ENCODE measurements at regions not wholly inside any gene's neighbourhood (a gene's known extent, or its start where the extent isn't known, plus 50 kb on each side); places are given as distances from the start of the nearest gene placed in this dataset.
"Not testable (repeated sequence)": the region's sequence is repeated elsewhere in the genome, so short reads cannot be mapped to it uniquely, and the experiment has no call there.

DNA sequence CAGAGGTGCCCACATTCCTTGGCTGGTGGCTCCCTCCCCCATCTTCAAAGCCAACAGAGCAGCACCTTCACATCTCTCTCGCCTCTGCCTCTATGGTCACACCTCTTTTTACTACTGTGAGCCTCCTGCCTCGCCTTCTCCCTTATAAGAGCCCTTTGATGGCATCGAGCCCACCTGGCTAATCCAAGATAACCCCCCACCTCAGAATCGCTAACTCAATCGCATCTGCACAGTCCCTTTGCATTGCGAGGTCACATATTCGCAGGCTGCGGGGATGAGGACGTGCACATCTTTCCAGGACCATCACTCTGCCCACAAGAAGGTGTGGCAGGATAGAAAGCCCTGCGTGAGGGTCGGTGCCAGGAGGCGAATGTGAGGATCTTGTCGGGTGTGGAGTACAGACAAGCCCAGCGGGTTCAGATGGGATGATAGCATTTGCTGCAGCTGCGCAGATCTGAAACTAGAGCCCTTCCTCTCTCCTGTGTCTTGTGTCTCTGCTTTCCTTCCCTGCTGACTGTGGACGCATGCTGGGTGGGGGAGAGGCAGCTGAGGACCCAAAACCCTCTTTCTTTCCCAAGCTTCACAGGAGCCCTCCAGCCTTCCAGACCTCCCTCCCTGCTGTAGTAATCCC lies 148.3 kb upstream of the HDAC4 start:
- peaks cover 0 to 14% (median 0%) of the 10 kb centered on the region in 4 donors for H3K4me1 ChIP-seq
- peaks cover 0 to 10% (median 0%) of the 10 kb centered on the region in 4 donors for H3K9me3 ChIP-seq
- no peaks in the 10 kb centered on the region for H3K36me3 ChIP-seq
- TF ChIP-seq, protein P1, sequence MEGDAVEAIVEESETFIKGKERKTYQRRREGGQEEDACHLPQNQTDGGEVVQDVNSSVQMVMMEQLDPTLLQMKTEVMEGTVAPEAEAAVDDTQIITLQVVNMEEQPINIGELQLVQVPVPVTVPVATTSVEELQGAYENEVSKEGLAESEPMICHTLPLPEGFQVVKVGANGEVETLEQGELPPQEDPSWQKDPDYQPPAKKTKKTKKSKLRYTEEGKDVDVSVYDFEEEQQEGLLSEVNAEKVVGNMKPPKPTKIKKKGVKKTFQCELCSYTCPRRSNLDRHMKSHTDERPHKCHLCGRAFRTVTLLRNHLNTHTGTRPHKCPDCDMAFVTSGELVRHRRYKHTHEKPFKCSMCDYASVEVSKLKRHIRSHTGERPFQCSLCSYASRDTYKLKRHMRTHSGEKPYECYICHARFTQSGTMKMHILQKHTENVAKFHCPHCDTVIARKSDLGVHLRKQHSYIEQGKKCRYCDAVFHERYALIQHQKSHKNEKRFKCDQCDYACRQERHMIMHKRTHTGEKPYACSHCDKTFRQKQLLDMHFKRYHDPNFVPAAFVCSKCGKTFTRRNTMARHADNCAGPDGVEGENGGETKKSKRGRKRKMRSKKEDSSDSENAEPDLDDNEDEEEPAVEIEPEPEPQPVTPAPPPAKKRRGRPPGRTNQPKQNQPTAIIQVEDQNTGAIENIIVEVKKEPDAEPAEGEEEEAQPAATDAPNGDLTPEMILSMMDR (IDR thresholded peaks at IDR 0.05): no peak
- no peak for TF ChIP-seq POLR2AphosphoS5 (IDR thresholded peaks at IDR 0.05)
- no peak for TF ChIP-seq POLR2A (IDR thresholded peaks at IDR 0.05)
- no peak for TF ChIP-seq EP300 (IDR thresholded peaks at IDR 0.05)
- H3K27me3 ChIP-seq: peaks cover 0 to 93% (median 42%) of the 10 kb centered on the region in 3 donors
- no peak for DNase-seq
- no peak overlapping the region for H3K27ac ChIP-seq
- no peak overlapping the region for H3K4me3 ChIP-seq
- intact Hi-C loops (cut with DNase I; ENCODE audit: low total_unique reads): no loop called here
- 84 to 91% (median 89%) methylated on average over 16 of the region's 16 CpGs for WGBS, 5 donors

DNA sequence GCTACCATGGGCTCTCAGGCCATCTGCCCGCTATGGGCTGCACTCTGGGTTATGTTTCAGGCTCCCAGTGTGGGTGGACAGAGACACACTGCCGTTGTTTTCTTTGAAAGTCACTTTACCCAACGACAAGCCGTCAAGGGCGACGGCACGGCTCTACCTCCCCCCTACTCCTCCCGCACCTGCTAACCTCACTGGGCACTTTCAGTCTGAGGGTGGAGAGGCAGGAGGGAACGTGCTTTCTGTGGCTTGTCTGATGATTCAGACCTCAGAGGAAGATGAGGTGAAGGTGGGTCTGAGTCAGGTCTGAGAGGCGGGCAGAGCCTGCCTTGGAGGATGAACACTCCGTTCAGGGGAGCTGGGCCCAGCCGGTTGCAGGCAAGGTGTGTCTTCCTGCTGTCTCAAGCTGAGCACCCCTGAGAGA lies 147.6 kb upstream of the HDAC4 start:
- no peaks in the 10 kb centered on the region for H3K36me3 ChIP-seq
- intact Hi-C loops (cut with DNase I; ENCODE audit: low total_unique reads): no loop called here
- H3K27ac ChIP-seq: no peak overlapping the region
- DNase-seq: no peak
- no peak for TF ChIP-seq EP300 (IDR thresholded peaks at IDR 0.05)
- TF ChIP-seq POLR2A (IDR thresholded peaks at IDR 0.05): no peak
- TF ChIP-seq POLR2AphosphoS5 (IDR thresholded peaks at IDR 0.05): no peak
- TF ChIP-seq, protein P1 (IDR thresholded peaks at IDR 0.05): no peak
- H3K9me3 ChIP-seq: peaks cover 0 to 10% (median 0%) of the 10 kb centered on the region in 4 donors
- 75 to 87% (median 81%) methylated on average over 12 of the region's 12 CpGs for WGBS, 5 donors
- H3K4me1 ChIP-seq: peaks cover 0 to 17% (median 0%) of the 10 kb centered on the region in 4 donors
- H3K27me3 ChIP-seq: peaks cover 0 to 86% (median 40%) of the 10 kb centered on the region in 3 donors
- H3K4me3 ChIP-seq: no peak overlapping the region

DNA sequence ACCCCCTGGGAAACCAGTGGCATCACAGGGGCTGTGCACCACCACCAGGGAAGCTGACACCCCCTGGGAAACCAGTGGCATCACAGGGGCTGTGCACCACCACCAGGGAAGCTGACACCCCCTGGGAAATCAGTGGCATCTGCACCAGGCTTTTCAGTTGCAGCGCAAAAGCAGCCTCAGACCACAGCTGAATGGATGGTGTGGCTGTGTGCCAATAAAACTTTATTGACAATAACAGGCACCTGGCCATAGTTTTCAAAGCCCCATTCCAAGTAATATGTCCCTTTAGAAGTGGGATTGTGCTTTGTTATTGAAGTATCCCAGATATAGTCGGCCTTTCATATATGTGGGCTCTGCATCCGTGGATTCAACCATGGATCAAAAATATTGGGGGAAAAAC lies 146.3 kb upstream of the HDAC4 start:
- intact Hi-C loops (cut with DNase I; ENCODE audit: low total_unique reads); H3K36me3 ChIP-seq; DNase-seq; H3K4me3 ChIP-seq; H3K27ac ChIP-seq: not testable (repeated sequence)
- peaks cover 0 to 17% (median 0%) of the 10 kb centered on the region in 4 donors for H3K4me1 ChIP-seq
- 85 to 94% (median 93%) methylated on average over 3 of the region's 3 CpGs for WGBS, 5 donors
- peaks cover 0 to 78% (median 35%) of the 10 kb centered on the region in 3 donors for H3K27me3 ChIP-seq
- peaks cover 0 to 10% (median 0%) of the 10 kb centered on the region in 4 donors for H3K9me3 ChIP-seq

DNA sequence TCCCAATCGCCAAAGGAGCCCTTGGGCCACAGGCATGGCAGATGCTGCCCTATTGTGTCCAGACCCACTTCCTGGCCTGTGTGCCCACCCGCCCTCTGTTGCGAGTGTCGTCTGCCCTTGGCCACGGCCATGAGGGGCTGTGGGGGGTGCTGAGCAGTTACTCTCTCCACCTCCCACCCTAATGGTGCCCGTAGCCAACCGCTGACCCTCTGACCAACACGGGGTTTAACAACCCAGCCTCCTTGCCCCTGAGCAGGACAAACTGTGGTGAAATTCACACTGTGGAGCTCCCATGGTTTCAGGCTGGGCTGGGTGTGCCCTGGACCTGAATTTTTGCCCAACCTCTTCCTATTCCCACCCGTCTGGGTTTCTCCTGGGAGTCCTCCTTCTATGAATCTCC lies 145.7 kb upstream of the HDAC4 start:
- WGBS, 5 donors: 83 to 89% (median 88%) methylated on average over 4 to 9 of the region's 9 CpGs
- Histone ChIP-seq H3K27me3 (peaks cover 0 to 73% (median 32%) of the 10 kb centered on the region in 3 donors), H3K36me3 (no peaks in the 10 kb centered on the region), H3K27ac (no peak overlapping the region), H3K4me1 (peaks cover 0 to 17% (median 0%) of the 10 kb centered on the region in 4 donors), H3K4me3 (no peak overlapping the region), H3K9me3 (peaks cover 0 to 10% (median 0%) of the 10 kb centered on the region in 4 donors)
- intact Hi-C loops (cut with DNase I; ENCODE audit: low total_unique reads): no loop called here
- no peak for DNase-seq
- TF ChIP-seq POLR2A (IDR thresholded peaks at IDR 0.05) (no peak), EP300 (IDR thresholded peaks at IDR 0.05) (no peak), POLR2AphosphoS5 (IDR thresholded peaks at IDR 0.05) (no peak)
- TF ChIP-seq, protein P1 (IDR thresholded peaks at IDR 0.05): no peak

Measured in stomach (tissue), 8 donors.